Left lobe of liver (tissue), 2 donors: ENCODE measurements at regions not wholly inside any gene's neighbourhood (a gene's known extent, or its start where the extent isn't known, plus 50 kb on each side); places are given as distances from the start of the nearest gene placed in this dataset.
"Not testable (repeated sequence)": the region's sequence is repeated elsewhere in the genome, so short reads cannot be mapped to it uniquely, and the experiment has no call there.

Experiments used
- ATAC-seq: fragments of 200-7000 bp; cut with Tn5 transposase; one replicate; pipeline ENCODE4 v1.9.1; 2020; ENCODE audit warnings: mild to moderate bottlenecking, moderate library complexity
- DNase-seq: peaks from one replicate; pipeline ENCODE4 v3.0.0-alpha.2; 2020; ENCODE audit warnings: low spot score
- donor health status: DM: no; HTN: no; CAD: no; lungs with moderate emphysema.
- donor health status: DM: no; HTN: yes; CAD: no.

DNA sequence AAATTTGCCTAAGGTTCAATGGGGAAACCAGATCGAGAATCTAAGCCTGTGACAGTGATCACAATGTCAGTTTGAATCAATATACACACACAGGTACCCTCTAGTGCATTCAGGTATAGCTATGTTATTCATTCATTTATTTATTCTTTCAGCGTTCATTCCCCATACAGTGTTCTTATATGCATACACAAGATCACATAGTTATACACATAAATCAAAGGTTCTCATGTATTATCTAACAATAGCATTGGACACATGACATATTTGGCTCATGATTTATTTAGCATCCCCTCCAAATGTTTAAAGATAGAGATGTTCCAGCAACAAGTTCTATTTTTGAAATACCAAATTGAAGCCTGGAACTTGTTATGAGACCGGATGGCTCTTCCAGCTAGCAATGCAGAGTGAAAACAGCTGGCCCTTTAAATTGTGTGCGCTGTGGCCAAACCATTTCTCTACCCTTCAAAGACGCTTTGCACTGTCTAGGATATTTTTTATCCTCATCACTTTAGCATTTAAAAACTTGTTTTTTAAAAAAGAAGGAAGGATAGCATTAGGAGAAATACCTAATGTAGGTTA is 131.0 kb downstream of the ATXN3L start:
- ATAC-seq: no peak
- no peak for DNase-seq

DNA sequence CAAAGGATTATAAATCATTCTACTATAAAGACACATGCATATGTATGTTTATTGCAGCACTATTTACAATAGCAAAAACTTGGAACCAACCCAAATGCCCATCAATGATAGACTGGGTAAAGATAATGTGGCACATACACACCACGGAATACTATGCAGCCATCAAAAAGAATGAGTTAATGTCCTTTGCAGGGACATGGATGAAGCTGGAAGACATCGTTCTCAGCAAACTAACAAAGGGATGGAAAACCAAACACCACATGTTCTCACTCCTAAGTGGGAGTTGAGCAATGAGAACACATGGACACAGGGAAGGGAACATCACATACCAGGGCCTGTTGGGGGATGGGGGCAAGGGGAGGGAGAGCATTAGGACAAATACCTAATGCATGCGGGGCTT is 133.2 kb downstream of the ATXN3L start:
- ATAC-seq, DNase-seq: not testable (repeated sequence)

DNA sequence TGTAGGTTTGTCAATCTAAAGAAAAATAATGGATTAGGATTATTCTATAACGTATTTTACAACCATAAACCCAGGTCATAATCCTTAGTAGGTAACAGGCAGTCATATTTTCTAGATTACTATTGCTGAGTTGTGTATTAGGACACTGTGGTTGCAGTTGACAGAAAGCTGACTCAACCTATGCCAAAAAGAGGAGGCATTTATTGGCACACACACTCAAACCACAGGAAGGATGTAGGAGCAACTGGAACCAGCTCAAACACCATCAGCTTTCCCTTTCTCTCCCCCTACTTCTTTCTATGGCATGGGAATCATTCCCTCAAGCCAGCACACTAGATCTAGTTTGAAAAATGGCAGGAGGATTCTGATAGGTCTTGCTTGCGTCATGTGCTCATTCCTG is 136.4 kb upstream of the FAM9C start:
- ATAC-seq: no peak

DNA sequence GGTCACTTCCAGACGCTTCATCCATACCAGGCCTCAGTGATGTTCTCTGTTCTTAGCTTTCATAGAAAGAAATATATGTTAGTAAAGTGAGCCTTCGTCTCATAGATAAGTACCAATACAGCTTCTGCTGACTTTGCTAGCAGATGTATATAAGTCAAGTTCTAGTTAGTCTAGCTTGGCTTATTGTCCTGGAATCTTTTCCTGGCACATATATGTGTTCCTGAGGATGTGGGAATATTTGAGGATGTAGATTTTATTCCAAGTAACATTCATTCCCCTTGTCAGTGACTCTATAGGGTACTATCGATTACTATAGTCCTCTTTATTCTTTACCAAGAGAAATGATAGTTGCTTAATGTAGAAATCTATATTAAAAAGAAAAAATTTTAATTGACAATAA is 135.2 kb upstream of the FAM9C start:
- DNase-seq: no peak
- ATAC-seq: no peak

More for the DNA sequence above, 136.4 kb upstream of the FAM9C start:
- DNase-seq: no peak

DNA sequence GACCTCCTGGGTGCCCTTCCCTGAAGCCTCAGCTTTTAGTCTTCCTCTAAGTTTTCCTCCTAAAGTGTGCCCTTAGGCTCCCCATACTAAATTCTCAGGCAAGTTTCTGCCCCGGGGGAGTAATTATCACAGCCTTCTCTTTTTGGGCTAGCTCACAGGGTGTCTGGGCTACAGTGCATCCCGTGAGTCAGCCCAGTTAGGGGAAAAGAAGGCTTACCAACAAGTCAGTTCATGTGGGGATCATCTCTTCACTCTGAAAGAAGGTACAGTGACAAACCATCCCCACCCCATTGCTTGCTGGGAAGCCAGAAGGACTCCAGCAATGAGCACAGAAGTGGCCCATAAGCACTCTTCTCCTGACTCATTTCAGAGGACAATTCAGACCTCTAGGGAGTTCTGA is 134.7 kb upstream of the FAM9C start:
- no peak for DNase-seq
- no peak for ATAC-seq

DNA sequence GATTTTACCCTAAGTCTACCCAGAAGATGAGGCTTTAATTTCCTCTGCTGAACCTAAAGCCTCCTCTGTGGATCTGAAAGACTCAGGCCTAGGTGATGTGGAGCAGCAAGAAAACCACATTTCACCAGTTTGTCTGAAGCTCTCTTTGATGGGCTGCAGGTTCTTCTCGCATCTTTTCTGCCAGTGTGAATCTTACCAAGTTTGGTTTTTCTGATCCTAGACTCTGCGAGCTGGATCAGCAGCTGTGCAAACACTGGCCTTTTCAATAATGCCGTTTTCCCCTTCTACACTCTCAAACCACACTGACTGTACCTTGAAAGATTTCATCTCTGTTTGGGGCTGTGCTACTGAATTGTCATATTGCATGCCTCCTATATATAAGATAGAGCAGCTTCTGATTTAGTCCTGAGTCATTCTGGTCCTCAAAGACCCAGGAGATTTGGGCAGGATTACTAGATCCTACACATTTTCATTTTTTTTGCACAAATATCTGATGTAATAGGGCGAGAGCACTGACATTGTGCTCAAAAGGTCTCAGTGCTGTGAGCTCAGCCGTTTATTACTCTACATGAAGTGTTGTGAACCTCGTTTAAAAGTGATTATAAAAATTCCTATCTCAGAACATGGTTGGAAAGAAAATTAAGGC is 133.6 kb upstream of the FAM9C start:
- DNase-seq: no peak
- ATAC-seq: no peak

DNA sequence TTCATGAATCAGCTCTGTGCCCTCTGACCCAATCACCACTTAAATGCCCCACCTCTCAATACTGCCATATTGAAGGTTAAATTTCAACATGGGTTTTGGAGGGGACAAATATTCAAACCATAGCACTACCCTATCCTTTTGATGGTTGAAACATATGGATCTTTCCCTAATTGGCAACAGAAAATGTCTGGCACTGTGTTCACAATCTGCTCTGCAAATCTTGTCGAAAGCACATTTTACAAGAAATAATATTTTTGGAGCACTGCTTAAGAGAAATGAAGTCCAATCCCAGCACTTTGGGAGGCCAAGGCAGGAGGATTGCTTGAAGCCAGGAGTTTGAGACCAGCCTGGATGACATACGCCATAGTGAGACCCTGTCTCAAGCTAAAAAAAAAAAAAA is 130.6 kb upstream of the FAM9C start:
- no peak for ATAC-seq
- DNase-seq: no peak

DNA sequence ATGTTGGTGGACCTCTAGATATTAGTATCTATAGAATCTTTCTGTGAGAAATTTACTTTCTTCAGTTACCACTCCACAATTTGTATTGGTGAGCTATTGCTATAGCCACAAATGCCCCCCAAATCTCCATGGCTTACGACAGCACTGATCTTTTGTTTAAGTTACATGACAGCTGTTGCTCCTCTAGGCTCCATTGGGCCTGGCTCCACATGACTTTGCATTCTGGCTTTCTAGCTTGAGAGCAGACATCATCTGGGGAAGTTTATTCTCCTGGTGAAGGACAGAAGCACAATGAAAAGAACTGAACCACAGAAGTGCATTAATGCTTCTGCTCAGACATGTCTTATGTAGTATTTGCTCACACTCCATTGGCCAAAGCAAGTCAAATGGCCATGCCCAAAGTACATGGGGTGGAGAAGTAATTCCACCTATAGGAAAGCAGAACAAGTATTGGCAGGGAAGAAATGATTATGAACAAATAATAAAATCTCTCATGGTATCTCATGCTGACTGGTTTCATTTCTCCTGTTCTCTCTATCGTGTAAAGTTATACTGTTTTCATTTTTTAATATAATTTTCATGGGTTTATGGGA is 126.6 kb upstream of the FAM9C start:
- DNase-seq: no peak
- ATAC-seq: no peak

DNA sequence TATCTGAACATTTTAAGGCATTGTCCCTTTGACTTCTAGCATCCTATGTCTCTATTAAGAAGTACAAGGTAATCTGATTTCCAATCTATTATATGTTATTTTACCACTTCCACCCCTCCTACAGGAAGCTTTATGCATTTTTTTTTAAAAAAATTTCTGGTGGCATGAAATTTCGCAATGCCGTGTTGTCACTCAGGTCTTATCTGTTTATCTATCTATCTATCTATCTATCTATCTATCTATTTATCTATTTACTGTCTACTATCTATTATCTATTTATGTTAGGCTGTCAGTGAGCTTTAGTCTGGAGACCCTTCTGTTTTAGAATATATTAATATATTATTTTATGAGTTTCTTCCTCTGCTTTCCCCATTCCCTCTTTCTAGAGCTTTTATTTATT is 125.3 kb upstream of the FAM9C start:
- DNase-seq: no peak
- no peak for ATAC-seq

DNA sequence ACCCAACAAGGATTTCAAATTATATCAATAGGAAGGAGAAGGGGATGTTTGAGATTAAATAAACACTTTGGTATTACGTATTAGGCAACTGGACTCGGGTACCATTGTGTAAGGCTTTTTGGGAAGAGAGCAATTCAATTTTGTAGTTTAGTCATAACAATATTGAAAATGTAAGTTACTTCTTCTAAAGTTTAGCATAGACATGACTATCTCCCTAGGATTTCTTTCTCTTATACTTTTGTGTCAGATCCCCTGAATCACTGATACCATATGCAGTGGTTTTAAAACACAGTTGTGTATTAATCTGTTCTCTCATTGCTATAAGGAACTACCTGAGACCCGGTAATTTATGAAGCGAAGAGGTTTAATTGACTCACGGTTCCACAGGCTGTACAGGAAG is 123.8 kb upstream of the FAM9C start:
- DNase-seq: no peak
- no peak for ATAC-seq

DNA sequence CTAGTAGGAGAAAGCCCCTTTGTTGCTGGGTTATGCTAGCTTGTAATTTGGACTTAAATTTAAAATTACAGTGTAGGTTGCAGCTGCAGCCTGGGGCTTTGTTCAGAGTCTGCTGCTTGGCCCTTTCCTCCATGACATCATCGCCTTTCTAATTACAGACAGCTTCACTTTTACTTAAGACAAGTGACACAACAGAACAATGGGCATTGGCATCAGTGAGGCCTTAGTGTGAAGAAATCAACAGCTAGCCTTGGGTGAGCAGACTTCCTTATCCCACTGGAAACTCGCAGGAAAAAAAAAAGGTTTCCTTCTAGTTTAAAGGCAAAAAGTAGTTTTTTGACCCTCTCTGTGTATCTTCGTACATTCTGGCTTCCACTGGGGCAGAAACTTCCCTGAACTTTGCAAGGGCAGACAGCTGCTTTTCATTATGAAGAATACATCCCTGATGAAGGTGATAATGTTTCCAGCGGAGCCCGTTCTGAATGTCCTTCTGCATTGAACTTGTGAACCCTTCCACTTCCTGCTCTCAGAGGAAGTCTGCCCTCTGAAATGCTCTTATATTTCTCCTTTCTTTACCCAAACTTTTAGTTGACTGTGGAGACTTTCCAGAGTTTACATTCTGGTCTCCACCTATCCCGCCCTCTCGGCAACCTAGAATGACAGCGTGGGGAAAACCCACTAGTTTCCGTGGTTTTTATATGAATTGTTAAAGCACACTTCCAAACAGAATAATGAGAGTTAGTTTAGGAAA is 123.2 kb upstream of the FAM9C start:
- no peak for DNase-seq
- no peak for ATAC-seq

DNA sequence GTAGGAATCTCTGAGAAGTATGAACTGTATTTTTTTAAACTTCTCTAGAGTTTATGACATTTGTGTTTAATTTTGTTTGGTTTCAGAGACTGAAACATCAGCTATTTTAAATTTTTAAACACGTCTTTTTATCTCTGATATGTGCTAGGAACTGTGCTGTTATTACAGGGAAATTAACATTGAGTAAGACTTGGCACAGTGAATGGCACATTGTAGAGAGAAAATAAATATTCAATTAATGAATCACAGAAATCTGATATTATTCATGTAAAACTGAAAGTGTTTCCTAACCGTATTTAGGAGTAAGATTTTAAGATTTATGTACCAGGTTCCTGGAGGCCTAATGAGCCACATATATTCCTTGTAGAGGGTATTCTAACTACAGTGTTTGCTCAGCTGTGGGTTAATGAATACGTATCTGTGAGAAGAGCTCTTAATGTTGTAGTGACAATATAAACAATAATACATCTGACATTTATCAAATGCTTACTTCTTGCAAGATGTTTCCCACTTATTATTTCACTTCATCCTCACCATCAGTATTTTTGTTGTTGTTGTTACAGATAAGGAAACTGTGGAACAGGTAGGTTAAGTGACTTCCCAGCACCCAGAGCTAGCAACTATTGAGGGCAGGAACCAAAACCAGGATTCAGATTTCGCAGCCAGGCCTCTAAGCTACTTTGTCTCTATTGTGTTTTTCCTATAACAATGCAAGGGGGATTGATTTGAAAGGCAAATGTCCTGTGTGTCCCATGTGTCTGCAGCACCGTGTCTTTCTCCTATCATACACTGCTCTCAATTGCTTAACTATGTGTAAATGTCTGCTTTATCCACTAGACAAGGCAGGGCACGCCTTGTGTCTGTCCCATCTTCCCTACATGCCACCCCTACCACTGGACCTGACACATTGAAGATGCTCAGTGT is 121.1 kb upstream of the FAM9C start:
- DNase-seq (no peak), ATAC-seq (no peak)

DNA sequence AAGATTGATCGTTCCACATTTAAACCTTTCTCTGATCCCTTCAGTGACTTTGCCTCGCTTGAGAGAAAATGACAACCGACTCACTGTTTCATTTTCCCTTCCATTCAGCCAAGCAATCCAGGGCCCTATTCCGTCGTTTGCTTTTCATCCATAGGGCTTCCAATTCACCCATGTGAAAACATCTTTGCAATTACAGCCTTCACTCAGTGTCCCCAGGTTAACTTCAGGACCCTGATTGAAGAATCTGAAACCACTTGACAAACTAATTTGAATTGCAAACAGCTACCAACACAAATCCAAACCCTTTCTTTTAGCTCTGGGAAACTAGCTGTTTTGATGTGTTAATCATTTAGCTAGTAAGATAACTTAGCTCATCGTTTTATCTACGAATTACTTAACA is 120.2 kb upstream of the FAM9C start:
- DNase-seq: no peak
- peak; percentile 38 for ATAC-seq

DNA sequence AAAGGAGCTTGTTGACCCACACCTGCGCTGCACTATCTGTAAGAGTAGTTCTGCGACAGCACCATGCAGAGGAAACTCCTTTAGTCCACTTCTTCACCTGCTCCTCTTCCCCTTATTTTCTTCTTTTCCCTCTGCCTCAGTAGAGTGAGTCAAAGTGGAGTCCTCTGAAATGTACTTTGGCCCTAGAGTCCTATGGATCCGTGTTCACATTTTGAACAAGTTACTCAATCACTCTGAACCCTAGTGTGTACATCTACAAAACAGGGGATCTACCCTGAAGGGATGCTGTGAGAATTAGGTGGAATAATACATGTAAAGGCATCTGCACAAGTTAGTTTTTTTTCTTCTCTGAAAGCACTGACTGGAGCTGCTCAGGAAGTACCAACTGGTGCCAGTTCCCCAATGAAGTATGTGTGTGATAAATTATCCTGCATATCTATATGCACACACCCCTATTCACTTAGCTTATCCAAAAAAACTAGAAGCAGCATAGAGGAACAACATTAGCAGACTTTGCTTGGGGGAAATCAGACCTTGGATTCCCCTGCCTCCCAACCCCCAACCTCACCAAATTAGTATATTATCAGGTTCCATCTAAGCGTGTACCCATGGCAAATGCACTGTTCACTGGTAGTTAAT is 118.5 kb upstream of the FAM9C start:
- ATAC-seq (peak; percentile 49), DNase-seq (no peak)

DNA sequence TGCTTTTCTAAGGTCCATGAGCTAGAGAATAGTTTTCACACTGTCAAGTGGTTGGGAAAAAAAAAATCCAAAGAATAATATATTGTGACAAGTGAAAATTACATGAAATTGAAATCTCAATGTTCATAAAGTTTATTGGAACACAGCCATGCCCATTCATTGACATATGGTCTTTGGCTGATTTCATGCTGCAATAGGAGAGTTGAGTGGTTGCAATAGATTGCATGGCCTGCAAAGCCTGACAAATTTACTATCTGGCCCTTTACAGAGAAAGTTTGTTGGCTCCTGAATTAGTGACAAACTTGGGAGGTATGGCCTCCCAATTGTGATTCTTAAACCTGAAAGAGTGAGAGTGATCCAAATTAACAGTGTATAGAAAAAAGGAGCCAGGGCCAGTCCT is 115.5 kb upstream of the FAM9C start:
- ATAC-seq (no peak), DNase-seq (no peak)

DNA sequence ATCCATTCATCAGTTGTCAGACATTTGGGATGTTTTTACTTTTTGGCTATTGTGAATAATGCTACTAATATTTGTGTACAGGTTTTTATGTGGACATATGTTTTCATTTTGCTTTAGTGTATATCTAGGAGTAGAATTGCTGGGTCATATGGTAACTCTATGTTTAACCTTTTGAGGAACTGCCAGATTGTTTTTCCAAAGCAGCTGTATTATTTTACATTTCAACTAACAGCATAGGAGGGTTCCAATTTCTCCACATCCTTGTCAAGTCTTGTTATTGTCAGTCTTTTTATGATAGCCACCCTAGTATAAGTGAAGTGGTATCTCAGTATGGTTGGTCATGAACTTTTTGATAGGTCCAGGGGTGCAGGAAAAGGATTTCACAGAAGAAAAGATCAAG is 114.5 kb upstream of the FAM9C start:
- DNase-seq (no peak), ATAC-seq (no peak)

DNA sequence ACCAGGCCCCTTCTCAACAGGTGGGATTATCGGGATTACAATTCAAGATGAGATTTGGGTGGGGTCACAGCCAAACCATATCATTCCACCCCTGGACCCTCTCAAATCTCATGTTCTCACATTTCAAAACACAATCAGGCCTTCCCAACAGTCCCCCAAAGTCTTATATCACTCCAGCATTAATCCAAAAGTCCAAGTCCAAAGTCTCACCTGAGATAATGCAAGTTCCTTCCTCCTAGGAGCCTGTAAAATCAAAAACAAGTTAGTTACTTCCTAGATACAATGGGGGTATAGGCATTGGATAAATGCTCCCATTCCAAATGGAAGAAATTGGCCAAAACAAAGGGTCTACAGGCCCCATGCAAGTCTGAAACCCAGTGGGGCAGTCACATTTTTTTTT is 111.1 kb upstream of the FAM9C start:
- ATAC-seq, DNase-seq: not testable (repeated sequence)

DNA sequence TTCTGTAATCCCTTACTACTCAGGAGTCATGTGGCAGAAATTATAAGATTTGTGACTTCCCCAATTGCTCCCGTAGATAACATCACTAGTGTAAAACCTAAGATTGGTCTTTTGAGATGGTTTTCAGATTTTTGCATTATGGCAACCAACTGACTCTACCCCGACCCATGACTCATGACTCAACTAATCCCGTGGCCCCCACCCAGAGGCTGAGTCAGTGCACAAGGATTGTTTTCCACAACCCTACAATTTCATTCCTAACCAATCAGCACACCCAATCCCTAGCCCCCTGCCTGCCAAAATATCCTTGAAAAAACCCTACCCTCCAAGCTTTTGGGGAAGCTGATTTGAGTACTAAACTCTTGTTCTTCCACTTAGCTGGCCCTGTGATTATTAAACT is 109.4 kb upstream of the FAM9C start:
- ATAC-seq: no peak
- DNase-seq: no peak

DNA sequence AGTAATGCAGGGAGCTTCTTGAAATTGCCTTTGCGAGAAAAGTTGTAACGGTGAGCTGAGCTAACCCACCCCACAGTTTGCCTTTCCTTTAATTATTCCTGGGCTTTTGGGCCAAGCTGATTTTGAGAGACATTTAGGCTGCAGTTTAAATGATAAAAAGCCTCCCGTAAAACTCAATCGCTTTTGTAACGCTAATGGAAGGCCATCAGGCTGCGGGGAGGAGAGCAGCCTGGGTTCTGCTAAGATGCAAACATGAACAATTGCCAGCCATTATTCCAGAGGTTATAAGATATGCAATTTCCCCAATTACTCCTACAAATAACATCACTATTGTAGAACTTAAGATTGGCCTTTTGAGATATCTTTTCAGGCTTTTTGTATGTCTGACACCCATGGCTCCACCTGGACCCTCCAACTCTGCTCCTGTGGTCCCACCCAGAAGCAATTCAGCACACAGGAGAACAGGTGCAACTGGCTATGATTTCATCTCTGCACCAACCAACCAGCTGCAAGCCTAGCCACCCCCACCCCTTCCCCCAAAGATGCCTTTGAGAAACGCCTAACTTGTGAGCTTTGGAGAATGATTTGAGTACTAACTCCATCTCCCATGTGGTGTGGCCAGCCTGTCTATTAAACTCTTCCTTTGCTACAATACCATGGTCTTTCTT is 108.2 kb upstream of the FAM9C start:
- no peak for DNase-seq
- ATAC-seq: no peak
